GM18909 (cell line): ENCODE measurements at regions not wholly inside any gene's neighbourhood (a gene's known extent, or its start where the extent isn't known, plus 50 kb on each side); places are given as distances from the start of the nearest gene placed in this dataset.

Source experiments
- ATAC-seq: cut with Tn5 transposase; IDR thresholded peaks from one replicate; pipeline ENCODE4 v1.9.1; 2021; ENCODE audit warnings: mild to moderate bottlenecking; ENCODE audit not compliant: unreplicated experiment, poor library complexity

DNA sequence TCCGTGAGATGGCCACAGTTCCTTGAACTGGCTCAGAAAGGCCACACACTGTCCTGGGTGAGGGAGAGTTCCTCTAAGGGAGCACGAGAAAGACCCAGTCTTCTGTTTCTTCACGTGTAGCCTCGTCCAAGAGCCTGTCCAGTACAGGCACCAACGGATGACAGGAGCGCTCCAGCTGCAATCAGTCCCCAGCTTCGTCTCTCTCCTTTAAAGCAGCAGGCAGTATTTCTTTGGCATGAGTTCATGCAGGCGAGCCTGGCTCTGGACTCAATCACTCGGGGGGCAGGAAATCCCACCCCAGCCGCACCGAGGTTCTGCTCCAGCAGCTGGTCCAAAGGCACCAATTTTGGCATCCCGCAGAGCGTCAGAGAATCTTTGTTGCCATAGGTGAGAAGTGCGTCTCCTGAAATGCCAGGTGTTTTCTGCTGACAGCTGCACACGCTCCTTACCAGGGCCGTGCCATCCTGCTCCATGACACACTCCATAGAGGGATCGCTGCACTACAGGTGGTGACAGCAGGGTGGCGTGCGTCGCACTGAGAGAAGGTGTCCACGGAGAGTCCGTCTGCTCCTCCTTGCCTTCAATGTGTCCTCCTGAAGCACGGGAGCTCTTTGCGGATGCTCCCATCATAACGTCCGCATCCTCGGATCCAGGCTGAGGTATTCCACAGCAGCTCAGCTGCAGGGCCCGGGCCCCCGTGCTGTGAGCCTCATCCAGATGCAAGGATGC, 59.6 kb upstream of the AFDN start:
- ATAC-seq, result no peak

DNA sequence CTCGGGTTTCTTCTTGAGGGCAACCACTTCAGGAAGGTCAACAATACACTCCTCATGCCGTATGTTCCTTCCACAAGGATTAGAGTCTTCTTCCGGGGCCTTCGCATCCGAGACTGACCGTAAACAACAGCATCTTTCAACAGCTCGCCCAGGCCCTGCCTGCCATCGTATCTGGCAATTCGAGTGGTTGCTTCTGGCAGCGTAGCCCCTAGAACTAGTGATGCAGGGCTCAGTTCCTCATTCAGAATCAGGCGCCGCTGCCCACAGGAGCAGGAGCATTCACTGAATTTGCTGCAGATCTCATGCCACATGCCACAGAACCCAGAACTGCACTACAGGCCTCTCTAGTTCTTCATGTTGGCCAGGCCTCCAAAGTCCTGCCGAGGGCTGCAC, 59.0 kb upstream of the AFDN start:
- ATAC-seq, result no peak

DNA sequence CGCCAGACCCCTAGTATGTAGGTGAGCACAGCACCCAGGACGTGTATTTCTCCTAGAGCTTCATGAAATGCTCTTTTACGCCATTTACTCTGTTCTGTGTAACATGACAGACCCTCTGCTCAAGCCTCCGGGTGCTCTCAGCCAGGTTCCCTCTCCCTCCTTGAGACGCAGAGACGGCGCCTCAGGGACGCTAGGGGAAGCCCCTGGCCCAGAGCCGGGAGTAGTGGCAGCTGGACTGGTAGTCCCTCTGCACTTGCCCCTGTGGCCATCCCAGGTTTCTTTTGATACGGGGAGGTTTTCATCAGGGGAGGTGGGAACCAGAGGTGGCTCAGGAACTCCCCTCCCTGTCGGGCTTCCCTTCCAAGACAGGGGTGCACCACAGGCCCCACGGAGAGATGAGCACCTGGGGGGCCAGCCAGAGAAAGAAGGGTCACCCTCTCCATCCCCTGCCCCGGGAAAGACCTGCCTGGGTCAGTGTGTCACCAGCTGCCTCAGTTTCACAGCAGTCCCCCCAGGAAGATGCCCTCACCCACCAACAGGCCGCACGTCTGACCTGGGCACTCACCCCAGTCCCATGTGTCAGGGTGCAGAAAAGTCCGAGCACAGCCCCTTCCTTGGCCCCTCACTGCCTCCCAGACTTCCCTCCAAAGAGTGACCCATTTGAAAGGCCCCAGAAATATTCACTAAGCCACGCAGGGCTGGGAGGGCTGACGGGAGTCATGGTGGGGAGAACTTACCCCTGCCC, 58.1 kb upstream of the AFDN start:
- no peak for ATAC-seq

GRCh38 chr6:167769408-167770190, 57.1 kb upstream of the AFDN start:
- ATAC-seq, result no peak

GRCh38 chr6:167770291-167770955, 56.3 kb upstream of the AFDN start:
- ATAC-seq, result no peak

DNA sequence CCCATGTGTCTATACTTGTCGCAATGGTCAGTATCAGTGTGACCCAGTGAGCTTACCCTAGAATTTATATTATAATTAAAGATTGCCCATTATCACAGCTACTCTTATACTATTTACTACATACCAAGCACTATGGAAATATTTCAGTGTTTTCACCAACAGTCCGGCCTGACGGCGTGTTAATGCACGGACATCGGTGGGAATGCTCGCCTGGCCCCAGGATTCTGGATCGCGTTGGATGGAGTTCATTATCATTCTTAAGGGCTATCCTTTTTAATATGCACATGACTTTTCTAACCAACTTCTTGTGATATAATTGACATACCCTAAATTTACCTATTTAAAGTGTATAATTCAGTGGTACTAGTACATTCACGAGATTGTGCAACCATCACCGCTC, 51.8 kb upstream of the AFDN start:
- no peak for ATAC-seq

- no peak for ATAC-seq
These were observed 49.6 kb upstream of the AFDN start for GRCh38 chr6:167776906-167777627.
